Activated CD4-positive, CD25-positive, alpha-beta regulatory T cell (primary cell): ENCODE measurements at regions not wholly inside any gene's neighbourhood (a gene's known extent, or its start where the extent isn't known, plus 50 kb on each side); places are given as distances from the start of the nearest gene placed in this dataset.
"Not testable (repeated sequence)": the region's sequence is repeated elsewhere in the genome, so short reads cannot be mapped to it uniquely, and the experiment has no call there.

Source experiments
- DNase-seq, 4 experiments: peaks; one replicate each; lab custom pipeline; 2025; lab: John Stamatoyannopoulos, UW

DNA sequence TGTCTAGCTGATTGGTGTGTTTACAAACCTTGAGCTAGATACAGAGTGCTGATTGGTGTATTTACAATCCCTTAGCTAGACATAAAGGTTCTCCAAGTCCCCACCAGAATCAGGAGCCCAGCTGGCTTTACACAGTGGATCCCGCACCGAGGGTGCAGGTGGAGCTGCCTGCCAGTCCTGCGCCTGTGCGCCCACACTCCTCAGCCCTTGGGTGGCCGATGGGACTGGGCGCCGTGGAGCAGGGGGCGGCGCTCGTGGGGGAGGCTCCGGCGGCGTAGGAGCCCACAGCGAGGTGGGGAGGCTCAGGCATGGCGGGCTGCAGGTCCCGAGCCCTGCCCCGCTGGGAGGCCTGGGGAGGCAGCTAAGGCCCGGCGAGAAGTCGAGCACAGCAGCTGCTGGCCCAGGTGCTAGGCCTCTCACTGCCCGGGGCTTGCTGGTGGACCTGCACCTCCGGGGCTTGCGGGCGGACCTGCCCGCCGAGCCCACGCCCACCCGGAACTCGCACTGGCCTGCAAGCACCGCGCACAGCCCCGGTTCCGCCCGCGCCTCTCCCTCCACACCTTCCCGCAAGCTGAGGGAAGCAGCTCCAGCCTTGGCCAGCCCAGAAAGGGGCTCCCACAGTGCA lies 51.0 kb upstream of the CDYL start:
- DNase-seq = not testable (repeated sequence)

DNA sequence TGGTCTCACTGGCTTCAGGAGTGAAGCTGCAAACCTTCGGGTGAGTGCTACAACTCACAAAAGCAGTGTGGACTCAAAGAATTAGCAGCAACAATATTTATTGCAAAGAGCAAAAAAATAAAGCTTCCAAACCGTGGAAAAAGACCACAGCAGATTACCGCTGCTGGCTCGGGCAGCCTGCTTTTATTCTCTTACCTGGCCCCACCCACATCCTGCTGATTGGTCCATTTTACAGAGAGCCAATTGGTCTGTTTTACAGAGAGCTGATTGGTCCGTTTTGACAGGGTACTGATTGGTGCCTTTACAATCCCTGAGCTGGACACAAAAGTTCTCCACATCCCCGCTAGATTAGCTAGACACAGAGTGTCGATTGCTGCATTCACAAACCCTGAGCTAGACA lies 51.5 kb upstream of the CDYL start:
- DNase-seq = not testable (repeated sequence)

DNA sequence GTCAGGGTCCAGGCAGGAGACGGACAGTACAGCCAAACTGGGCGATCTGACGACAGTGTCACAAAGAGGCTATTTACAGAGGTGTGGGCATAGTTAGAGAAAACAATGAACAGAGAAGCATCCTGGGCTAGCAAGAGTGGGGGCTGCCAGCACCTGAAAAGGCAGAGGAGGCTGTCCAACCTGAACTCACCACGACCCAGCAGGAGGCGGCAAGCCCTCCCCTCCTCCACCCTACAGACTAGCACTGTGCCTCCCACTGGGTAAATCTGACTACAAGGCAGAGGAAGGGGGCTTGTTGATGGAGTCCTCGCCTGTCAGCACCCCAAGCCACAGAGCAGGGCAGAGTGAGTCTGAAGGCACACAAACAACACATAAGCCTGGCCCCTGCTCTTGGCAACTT lies 52.8 kb upstream of the CDYL start:
- DNase-seq = no peak

- not testable (repeated sequence) for DNase-seq
These were observed 54.8 kb upstream of the CDYL start for GRCh38 chr6:4721368-4721767.

GRCh38 chr6:4719491-4719890 lies 56.7 kb upstream of the CDYL start:
- no peak for DNase-seq

DNA sequence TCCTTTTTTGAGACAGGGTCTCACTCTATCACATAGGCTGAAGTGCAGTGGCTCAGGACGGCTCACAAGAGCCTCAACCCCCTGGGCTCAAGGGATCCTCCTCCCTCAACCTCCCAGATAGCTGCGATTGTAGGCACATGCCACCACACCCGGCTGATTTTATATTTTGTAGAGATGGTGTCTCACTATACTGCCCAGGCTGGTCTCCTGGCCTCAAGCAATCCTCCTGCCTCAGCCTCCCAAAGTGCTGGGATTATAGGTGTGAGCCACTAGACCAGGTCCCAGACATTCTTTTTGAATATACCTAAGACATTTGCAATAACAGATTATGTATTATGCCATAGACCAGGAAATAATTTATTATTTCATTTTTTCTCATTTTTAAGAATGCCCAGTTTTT lies 58.3 kb upstream of the CDYL start:
- DNase-seq = no peak

DNA sequence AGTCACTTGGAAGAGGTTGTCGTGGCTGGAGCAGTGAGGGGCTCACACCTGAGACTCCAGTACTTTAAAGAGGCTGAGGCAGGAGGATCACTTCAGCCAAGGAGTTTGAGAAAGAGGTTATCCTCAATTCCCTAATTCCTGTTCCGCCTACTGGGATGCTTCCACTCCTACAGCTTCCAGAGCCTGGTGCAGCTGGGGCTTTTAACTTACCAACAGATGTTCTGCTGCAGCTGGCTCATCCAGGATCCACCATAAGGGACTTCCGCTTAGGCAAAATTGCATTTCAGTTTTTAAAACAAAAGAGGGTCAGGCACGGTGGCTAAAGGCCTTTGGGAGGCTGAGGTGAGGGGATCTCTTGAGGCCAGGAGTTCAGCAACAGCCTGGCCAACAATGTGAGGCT lies 59.1 kb upstream of the CDYL start:
- DNase-seq = no peak

DNA sequence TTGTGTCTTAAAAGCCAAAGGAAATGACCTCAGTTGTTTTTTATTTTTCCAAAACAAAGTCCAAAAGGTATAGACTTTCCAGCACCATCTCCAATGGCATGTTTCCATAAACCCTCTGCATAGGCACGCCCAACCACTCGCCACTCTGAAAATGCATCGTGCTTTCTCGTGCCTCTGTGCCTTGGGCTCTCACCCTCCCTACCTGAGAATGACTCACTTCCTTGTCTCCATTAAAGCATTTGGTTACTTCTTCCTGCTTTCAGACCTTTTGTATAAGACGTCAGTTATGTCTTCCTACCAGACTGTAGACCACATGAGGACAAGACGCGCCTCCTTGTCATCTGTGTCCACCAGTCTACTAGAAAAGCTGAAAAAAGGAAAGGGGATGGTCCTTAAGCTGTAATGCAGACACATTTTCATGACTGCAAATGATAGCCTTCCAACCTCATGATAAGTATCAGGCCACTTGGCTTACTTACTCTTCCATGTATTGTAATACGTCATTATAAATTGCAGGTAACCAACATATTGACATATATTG lies 61.2 kb upstream of the CDYL start:
- no peak for DNase-seq

- DNase-seq = no peak
These were observed 63.9 kb upstream of the CDYL start for GRCh38 chr6:4712291-4712690.

DNA sequence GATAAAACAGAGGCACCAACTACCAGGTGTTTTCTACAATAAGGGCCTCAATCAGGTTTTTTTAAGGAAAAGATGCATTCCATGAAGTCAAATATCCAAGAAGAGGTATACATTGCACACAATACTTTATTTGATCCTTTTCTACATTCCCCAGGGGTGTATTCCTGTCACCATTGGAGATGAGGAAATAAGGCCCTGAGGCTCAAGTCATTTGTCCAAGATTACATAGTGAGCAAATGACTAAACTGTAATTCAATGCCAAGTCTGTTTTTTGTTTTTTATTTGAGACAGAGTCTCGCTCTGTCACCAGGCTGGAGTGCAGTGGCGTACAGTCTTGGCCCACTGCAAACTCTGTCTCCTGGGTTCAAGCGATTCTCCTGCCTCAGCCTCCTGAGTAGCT lies 69.2 kb upstream of the CDYL start:
- no peak for DNase-seq

DNA sequence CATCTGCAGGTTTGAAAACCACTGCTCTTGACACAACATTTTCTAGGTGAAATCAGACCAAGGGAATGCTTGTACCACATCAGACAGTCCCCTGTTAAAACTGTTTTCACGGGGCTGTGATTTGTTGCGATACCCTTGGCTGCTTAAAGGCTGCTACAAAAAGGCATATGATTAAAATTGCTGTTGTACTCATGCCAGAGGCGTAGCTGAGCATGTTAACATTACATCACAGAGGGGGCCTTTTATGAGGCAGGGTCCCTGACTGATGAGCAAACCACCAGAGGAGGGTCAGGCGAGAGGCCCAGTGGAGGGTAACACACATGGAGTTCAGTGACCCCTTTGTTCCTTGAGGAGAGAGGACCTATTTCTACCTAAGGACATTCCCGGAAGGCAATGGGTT lies 70.4 kb upstream of the CDYL start:
- DNase-seq = no peak

GRCh38 chr6:4703382-4703781 lies 72.8 kb upstream of the CDYL start:
- no peak for DNase-seq

- DNase-seq = no peak
These were observed 77.1 kb upstream of the CDYL start for GRCh38 chr6:4698901-4699659.

- DNase-seq = no peak
These were observed 82.8 kb upstream of the CDYL start for GRCh38 chr6:4693173-4693970.

DNA sequence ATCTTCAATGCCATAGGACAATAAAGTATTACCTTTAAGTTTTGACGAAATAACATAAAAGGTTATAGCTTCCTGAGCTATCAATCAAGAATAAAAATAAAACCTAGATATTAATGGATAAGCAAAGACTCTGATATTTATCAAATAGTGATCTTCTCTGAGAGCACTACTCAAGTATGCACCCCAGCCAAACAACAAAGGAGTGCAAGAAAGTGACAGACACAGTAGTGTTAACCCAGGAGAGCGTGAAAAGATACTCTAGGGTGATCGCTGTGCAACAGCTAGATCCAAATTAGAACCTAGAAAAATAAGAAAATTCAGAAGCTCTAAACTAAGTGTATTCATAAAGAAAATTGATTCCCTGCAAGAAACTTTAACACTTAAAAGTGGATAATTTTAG lies 83.5 kb upstream of the CDYL start:
- no peak for DNase-seq

GRCh38 chr6:4687989-4688947 lies 87.9 kb upstream of the CDYL start:
- DNase-seq = no peak

- no peak for DNase-seq
These were observed 88.6 kb upstream of the CDYL start for GRCh38 chr6:4687656-4687988.

DNA sequence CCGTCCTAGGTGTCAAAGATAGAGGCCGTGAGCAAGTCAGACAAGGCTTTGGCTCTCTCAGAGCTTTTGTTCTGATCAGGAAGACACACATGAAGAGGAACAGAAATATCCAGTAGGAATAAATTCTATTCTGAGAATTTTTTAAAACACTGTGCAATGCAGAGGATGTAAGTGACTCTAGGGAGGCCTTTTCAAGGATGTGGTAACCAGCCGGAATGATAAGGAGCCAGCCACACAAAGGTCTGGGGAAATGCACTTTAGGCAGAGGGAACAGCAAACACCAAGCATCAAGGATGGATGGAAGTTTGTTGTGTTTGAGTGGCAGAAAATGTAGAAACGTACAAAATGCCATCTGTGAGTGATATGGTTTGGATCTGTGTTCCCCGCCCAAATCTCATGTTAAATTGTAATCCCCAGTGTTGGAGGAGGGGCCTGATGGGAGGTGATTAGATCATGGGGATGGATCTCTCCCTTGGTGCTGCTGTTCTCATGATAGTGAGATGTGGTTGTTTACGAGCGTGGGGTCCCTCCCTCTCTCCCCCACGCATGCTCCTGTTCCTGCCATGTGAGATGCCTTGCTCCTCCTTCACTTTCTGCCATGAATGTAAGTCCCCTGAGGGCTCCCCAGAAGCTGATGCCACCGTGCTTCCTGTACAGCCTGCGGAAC lies 93.6 kb upstream of the CDYL start:
- no peak for DNase-seq

DNA sequence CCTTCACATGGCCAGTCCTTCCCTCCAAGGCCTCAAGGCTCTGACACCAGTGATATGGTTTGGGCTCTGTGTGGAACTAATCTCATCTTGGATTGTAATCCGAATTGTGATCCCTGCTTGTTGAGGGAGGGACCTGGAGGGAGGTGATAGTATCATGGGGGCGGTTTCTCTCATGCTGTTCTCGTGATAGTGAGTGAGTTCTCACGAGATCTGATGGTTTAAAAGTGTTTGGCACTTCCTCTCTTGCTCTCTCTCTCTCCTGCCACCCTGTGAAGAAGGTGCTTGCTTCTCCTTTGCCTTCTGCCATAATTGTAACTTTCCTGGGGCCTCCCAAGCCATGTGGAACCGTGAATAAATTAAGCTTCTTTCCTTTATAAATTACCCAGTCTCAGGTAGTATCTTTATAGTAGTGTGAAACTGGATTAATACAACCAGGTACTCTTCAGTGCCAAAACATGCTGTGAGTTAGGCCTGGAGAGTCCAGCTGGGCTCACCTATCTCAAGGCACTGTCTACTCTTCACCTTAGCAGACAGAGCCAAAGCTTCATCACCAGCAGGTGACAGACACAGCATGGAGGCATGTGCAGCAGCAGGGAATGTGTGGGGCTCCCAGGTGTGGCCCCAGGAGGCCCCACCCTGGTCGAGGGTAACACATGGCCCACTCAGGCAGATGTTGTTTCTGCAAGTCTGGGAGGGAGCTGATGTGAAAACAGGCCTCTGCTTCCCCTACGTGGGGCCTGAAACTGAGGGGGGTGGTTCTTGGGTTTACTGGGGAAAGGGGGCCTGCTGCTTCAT lies 97.5 kb upstream of the CDYL start:
- DNase-seq = no peak

GRCh38 chr6:4677751-4678065 lies 98.5 kb upstream of the CDYL start:
- no peak for DNase-seq
